K562 (cell line): ENCODE measurements at regions not wholly inside any gene's neighbourhood (a gene's known extent, or its start where the extent isn't known, plus 50 kb on each side); places are given as distances from the start of the nearest gene placed in this dataset.
A peak's percentile ranks its signal among the peaks of the same experiment; 100 is the strongest.

Source experiments
- ETV6 ChIP-seq, 3 experiments: fragments of 150-350 bp in 1 of 3; sonication (generic) in 1 of 3; formaldehyde crosslinking in 1 of 3; IDR thresholded peaks; 2 replicates each; pipeline versions ENCODE4 v1.6.1 to v1.8.0; 2014 to 2022; ENCODE audit warnings: borderline replicate concordance in 2 of 3, low read depth in 2 of 3, antibody characterized with exemption in 1 of 3, low read length in 1 of 3, mild to moderate bottlenecking in 1 of 3, missing genetic modification reagents in 1 of 3
- FOSL1 ChIP-seq: fragments of 200-800 bp; sonication (Bioruptor generic); conservative IDR thresholded peaks from 2 replicates; pipeline ENCODE4 v1.6.1; 2016; ENCODE audit warnings: missing genetic modification characterization, missing compliant biosample characterization
- FOXJ2 ChIP-seq: fragments of 200-800 bp; sonication (Bioruptor generic); IDR thresholded peaks from 2 replicates; pipeline ENCODE4 v1.6.1; 2016; ENCODE audit warnings: missing genetic modification characterization, missing compliant biosample characterization
- GABPA ChIP-seq: fragments of 200-800 bp; sonication (Bioruptor generic); conservative IDR thresholded peaks from 2 replicates; pipeline ENCODE4 v1.6.1; 2016; ENCODE audit warnings: low read depth, missing genetic modification characterization, missing compliant biosample characterization
- MCM5 ChIP-seq: fragments of 450-650 bp; IDR thresholded peaks from 2 replicates; pipeline ENCODE4 v1.6.1; 2016; ENCODE audit warnings: low read depth
- MYC ChIP-seq, 2 experiments: fragments of 250-450 bp in 1 of 2; sonication (Bioruptor Pico) in 1 of 2; IDR thresholded peaks; 2 replicates each; pipeline versions ENCODE4 v1.5.1 to v1.6.1; 2012 to 2021; ENCODE audit warnings: low read depth in 2 of 2, borderline replicate concordance in 1 of 2, improper control_type of control experiment in 1 of 2, low read length in 1 of 2, mild to moderate bottlenecking in 1 of 2, moderate library complexity in 1 of 2
- NR2C1 ChIP-seq, 2 experiments: fragments of 450-650 bp; IDR thresholded peaks; 2 replicates each; pipeline ENCODE4 v1.6.1; 2017; ENCODE audit warnings: mild to moderate bottlenecking in 2 of 2, antibody characterized with exemption in 1 of 2, inconsistent platforms in 1 of 2, missing compliant biosample characterization in 1 of 2, missing genetic modification characterization in 1 of 2
- NR2C2 ChIP-seq, 2 experiments: fragments of 200-800 bp in 1 of 2; sonication (Bioruptor generic) in 1 of 2; sonication (generic) in 1 of 2; formaldehyde crosslinking in 1 of 2; IDR thresholded peaks; 2 replicates each; pipeline versions ENCODE4 v1.6.1 to v1.8.0; 2016 to 2022; ENCODE audit warnings: mild to moderate bottlenecking in 1 of 2, missing compliant biosample characterization in 1 of 2, missing genetic modification characterization in 1 of 2, missing genetic modification reagents in 1 of 2
- NRF1 ChIP-seq, 2 experiments: fragments of 450-650 bp; IDR thresholded peaks in 1 of 2; conservative IDR thresholded peaks in 1 of 2; 2 replicates each; pipeline ENCODE4 v1.6.1; 2014; ENCODE audit warnings: mild to moderate bottlenecking in 2 of 2
- SMARCE1 ChIP-seq: fragments of 450-650 bp; IDR thresholded peaks from 2 replicates; pipeline ENCODE4 v1.7.1; 2016; ENCODE audit warnings: mild to moderate bottlenecking
- TEAD4 ChIP-seq, 2 experiments: sonication (generic) in 1 of 2; formaldehyde crosslinking in 1 of 2; IDR thresholded peaks; 2 replicates each; pipeline versions ENCODE4 v1.6.1 to v1.8.0; 2012 to 2022; ENCODE audit warnings: borderline replicate concordance in 1 of 2, inconsistent platforms in 1 of 2, low read length in 1 of 2, mild to moderate bottlenecking in 1 of 2, missing genetic modification reagents in 1 of 2
- ZNF707 ChIP-seq: fragments of 250-450 bp; sonication (Bioruptor Pico); conservative IDR thresholded peaks from 2 replicates; pipeline ENCODE4 v1.8.0; 2022; ENCODE audit warnings: inconsistent platforms, mild to moderate bottlenecking, moderate library complexity
- TF ChIP-seq, protein P1 (sequence below): fragments of 450-650 bp; IDR thresholded peaks from 2 replicates; pipeline ENCODE4 v1.7.1; 2018; ENCODE audit warnings: mild to moderate bottlenecking, low read depth; ENCODE audit not compliant: partially characterized antibody
- TF ChIP-seq, protein P2 (sequence below), 2 experiments: fragments of 450-650 bp; formaldehyde crosslinking in 1 of 2; IDR thresholded peaks; 2 replicates each; pipeline versions ENCODE4 v1.4.0 to v1.6.1; 2014 to 2020; ENCODE audit warnings: mild to moderate bottlenecking in 2 of 2, borderline replicate concordance in 1 of 2, low read depth in 1 of 2

DNA sequence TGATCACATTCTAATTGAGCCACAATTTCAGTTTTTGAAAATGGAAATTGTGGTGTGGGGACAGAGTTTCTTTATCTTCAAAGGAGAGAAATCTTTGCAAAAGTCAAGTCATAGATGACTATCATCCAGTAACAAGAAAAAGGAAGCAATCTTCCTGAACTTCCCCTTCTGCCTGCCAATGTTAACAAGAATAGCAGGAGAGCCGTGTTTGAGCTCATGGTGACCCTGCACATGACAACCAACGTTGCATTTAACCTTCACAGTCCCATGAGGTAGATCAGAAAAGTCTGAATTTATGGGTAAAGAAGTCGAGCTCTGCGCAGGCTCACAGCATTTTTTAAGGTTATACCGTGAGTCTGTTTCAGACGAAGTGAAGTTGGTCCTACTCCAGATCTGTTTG lies 454.9 kb downstream of the LPIN1 start (continued):
- no peak for TF ChIP-seq NR2C2 (CRISPR knock-in tag; IDR thresholded peaks at IDR 0.05)
- TF ChIP-seq NR2C2 (tag; IDR thresholded peaks at IDR 0.05) = peak; percentile 71
- peak; percentile 75; the same call in 1 of the 2 replicates for TF ChIP-seq SMARCE1
- TF ChIP-seq NR2C1 (IDR thresholded peaks at IDR 0.05) = no peak
- TF ChIP-seq NR2C1 (tag; IDR thresholded peaks at IDR 0.05) = peak; percentile 47; the same call in 1 of the 2 replicates
- TF ChIP-seq, protein P1, sequence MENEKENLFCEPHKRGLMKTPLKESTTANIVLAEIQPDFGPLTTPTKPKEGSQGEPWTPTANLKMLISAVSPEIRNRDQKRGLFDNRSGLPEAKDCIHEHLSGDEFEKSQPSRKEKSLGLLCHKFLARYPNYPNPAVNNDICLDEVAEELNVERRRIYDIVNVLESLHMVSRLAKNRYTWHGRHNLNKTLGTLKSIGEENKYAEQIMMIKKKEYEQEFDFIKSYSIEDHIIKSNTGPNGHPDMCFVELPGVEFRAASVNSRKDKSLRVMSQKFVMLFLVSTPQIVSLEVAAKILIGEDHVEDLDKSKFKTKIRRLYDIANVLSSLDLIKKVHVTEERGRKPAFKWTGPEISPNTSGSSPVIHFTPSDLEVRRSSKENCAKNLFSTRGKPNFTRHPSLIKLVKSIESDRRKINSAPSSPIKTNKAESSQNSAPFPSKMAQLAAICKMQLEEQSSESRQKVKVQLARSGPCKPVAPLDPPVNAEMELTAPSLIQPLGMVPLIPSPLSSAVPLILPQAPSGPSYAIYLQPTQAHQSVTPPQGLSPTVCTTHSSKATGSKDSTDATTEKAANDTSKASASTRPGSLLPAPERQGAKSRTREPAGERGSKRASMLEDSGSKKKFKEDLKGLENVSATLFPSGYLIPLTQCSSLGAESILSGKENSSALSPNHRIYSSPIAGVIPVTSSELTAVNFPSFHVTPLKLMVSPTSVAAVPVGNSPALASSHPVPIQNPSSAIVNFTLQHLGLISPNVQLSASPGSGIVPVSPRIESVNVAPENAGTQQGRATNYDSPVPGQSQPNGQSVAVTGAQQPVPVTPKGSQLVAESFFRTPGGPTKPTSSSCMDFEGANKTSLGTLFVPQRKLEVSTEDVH = no peak
- 0 out of 2 replicates have a peak, but pooled peaks have one; percentile 19 for TF ChIP-seq MYC (IDR thresholded peaks at IDR 0.05; ENCODE audit: low read depth, low read length)
- no peak for TF ChIP-seq MYC (CRISPR knock-in tag; IDR thresholded peaks at IDR 0.05; ENCODE audit: borderline replicate concordance, low read depth)
- no peak for TF ChIP-seq MCM5
- TF ChIP-seq NRF1 (conservative IDR thresholded peaks at IDR 0.05 in 1 of 2, IDR thresholded peaks at IDR 0.05 in 1 of 2) = peak; percentile 58 to 67
- 0 out of 4 replicates have a peak, but pooled peaks of 1 of the 2 experiments have one; percentile 28 for TF ChIP-seq ETV6 (IDR thresholded peaks at IDR 0.05; ENCODE audit: borderline replicate concordance in 1 of 2, low read depth in 2 of 2, low read length in 1 of 2)
- no peak for TF ChIP-seq ETV6 (CRISPR knock-in tag; IDR thresholded peaks at IDR 0.05; ENCODE audit: borderline replicate concordance)
- TF ChIP-seq, protein P2, sequence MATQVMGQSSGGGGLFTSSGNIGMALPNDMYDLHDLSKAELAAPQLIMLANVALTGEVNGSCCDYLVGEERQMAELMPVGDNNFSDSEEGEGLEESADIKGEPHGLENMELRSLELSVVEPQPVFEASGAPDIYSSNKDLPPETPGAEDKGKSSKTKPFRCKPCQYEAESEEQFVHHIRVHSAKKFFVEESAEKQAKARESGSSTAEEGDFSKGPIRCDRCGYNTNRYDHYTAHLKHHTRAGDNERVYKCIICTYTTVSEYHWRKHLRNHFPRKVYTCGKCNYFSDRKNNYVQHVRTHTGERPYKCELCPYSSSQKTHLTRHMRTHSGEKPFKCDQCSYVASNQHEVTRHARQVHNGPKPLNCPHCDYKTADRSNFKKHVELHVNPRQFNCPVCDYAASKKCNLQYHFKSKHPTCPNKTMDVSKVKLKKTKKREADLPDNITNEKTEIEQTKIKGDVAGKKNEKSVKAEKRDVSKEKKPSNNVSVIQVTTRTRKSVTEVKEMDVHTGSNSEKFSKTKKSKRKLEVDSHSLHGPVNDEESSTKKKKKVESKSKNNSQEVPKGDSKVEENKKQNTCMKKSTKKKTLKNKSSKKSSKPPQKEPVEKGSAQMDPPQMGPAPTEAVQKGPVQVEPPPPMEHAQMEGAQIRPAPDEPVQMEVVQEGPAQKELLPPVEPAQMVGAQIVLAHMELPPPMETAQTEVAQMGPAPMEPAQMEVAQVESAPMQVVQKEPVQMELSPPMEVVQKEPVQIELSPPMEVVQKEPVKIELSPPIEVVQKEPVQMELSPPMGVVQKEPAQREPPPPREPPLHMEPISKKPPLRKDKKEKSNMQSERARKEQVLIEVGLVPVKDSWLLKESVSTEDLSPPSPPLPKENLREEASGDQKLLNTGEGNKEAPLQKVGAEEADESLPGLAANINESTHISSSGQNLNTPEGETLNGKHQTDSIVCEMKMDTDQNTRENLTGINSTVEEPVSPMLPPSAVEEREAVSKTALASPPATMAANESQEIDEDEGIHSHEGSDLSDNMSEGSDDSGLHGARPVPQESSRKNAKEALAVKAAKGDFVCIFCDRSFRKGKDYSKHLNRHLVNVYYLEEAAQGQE (IDR thresholded peaks at IDR 0.05; ENCODE audit: borderline replicate concordance) = peak; percentile 7; the same call in 1 of the 2 replicates
- TF ChIP-seq, protein P2 (CRISPR knock-in tag; IDR thresholded peaks at IDR 0.05; ENCODE audit: low read depth) = no peak
- TF ChIP-seq TEAD4 (IDR thresholded peaks at IDR 0.05; ENCODE audit: low read length) = peak; percentile 55; the same call in 1 of the 2 replicates
- TF ChIP-seq TEAD4 (CRISPR knock-in tag; IDR thresholded peaks at IDR 0.05; ENCODE audit: borderline replicate concordance) = no peak
- peak; percentile 51; the same call in 1 of the 2 replicates for TF ChIP-seq FOSL1
- 0 out of 2 replicates have a peak, but pooled peaks have one; percentile 43 for TF ChIP-seq FOXJ2 (tag)
- TF ChIP-seq ZNF707 = no peak
- TF ChIP-seq GABPA = peak; percentile 43
